ENCODE measurements at regions not wholly inside any gene's neighbourhood (a gene's known extent, or its start where the extent isn't known, plus 50 kb on each side); places are given as distances from the start of the nearest gene placed in this dataset. TPM values are rescaled to one million over a fixed set of nuclear protein-coding genes. Genes with fewer than 3 reads are reported as not detected.

Small RNA genes in the stretch of these regions (small RNA-seq; reads per million reads assigned to genes)
- gene AC008134.1 (ENCODE audit: low replicate concordance) = not detected
